Vagina (tissue), 2 donors: ENCODE measurements at regions not wholly inside any gene's neighbourhood (a gene's known extent, or its start where the extent isn't known, plus 50 kb on each side); places are given as distances from the start of the nearest gene placed in this dataset.

Experiments
- POLR2A ChIP-seq, 2 donors: fragments of 450-650 bp; IDR thresholded peaks; one replicate each; pipeline ENCODE4 v1.6.1; 2017; ENCODE audit warnings: antibody characterized with exemption in 2 of 2, mild to moderate bottlenecking in 2 of 2, moderate library complexity in 2 of 2
- POLR2AphosphoS5 ChIP-seq, 2 donors: sonication (generic); formaldehyde crosslinking; IDR thresholded peaks; one replicate each; pipeline ENCODE4 v1.9.0; 2017; ENCODE audit warnings: antibody characterized with exemption in 2 of 2, mild to moderate bottlenecking in 2 of 2, low read depth in 1 of 2; ENCODE audit not compliant: insufficient read depth in 1 of 2
- TF ChIP-seq, protein P1 (sequence below), 3 experiments: fragments of 450-650 bp in 2 of 3; fragments of 200-600 bp in 1 of 3; sonication (generic) in 1 of 3; IDR thresholded peaks; one replicate each; pipeline ENCODE4 v1.5.1; 2017 to 2019; ENCODE audit warnings: antibody characterized with exemption in 3 of 3, mild to moderate bottlenecking in 2 of 3, moderate library complexity in 2 of 3

DNA sequence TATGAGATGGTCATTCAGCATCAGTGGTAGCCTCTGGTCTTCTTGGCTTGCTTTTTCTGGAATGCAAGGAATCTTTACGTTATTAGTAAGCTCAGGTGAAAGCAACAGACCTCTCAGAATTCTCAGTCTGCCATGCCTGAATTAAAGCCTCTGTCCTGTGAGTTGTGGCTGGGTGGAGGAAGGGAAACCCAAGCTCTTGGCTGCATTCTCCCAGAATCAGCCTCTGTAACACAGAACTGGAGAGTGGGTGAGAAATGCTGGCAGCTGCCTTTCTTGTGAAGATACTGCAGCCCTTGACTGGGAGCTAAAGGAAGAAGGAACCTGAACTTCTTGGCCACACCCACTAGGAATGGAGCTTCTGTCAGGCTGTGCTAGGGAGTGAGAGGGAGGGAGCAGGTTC, 505.8 kb downstream of the EPHA3 start:
- no peak for TF ChIP-seq POLR2A (IDR thresholded peaks at IDR 0.05)
- no peak for TF ChIP-seq POLR2AphosphoS5 (IDR thresholded peaks at IDR 0.05; ENCODE audit: insufficient read depth in 1 of 2, low read depth in 1 of 2)
- TF ChIP-seq, protein P1, sequence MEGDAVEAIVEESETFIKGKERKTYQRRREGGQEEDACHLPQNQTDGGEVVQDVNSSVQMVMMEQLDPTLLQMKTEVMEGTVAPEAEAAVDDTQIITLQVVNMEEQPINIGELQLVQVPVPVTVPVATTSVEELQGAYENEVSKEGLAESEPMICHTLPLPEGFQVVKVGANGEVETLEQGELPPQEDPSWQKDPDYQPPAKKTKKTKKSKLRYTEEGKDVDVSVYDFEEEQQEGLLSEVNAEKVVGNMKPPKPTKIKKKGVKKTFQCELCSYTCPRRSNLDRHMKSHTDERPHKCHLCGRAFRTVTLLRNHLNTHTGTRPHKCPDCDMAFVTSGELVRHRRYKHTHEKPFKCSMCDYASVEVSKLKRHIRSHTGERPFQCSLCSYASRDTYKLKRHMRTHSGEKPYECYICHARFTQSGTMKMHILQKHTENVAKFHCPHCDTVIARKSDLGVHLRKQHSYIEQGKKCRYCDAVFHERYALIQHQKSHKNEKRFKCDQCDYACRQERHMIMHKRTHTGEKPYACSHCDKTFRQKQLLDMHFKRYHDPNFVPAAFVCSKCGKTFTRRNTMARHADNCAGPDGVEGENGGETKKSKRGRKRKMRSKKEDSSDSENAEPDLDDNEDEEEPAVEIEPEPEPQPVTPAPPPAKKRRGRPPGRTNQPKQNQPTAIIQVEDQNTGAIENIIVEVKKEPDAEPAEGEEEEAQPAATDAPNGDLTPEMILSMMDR (IDR thresholded peaks at IDR 0.05): no peak
